Ascending aorta (tissue), 2 donors: ENCODE measurements at regions not wholly inside any gene's neighbourhood (a gene's known extent, or its start where the extent isn't known, plus 50 kb on each side); places are given as distances from the start of the nearest gene placed in this dataset.
A peak's percentile ranks its signal among the peaks of the same experiment; 100 is the strongest.

Experiments used
- DNase-seq, 2 donors: peaks; one replicate each; pipeline ENCODE4 v3.0.0-alpha.2; 2019; ENCODE audit warnings: low spot score in 2 of 2
- H3K27ac ChIP-seq, 2 donors: fragments of 200-600 bp; sonication (generic); one replicate each; pipeline ENCODE4 v1.5.1; 2016 to 2017; ENCODE audit warnings: mild to moderate bottlenecking in 1 of 2
- H3K27me3 ChIP-seq: fragments of 200-600 bp; sonication (generic); one replicate; pipeline ENCODE4 v1.5.1; 2017
- H3K36me3 ChIP-seq, 2 donors: fragments of 200-600 bp; sonication (generic); one replicate each; pipeline ENCODE4 v1.5.1; 2016
- H3K4me1 ChIP-seq, 2 donors: fragments of 200-600 bp; sonication (generic); one replicate each; pipeline ENCODE4 v1.5.1; 2016 to 2017; ENCODE audit warnings: mild to moderate bottlenecking in 1 of 2
- H3K4me3 ChIP-seq, 2 donors: fragments of 200-600 bp; sonication (generic); one replicate each; pipeline ENCODE4 v1.5.1; 2016 to 2017; ENCODE audit warnings: mild to moderate bottlenecking in 1 of 2
- H3K9me3 ChIP-seq, 2 donors: fragments of 200-600 bp; sonication (generic); one replicate each; pipeline ENCODE4 v1.5.1; 2016
- intact Hi-C: fragments of 100-400 bp; cut with DNase I; formaldehyde crosslinking; loops from one replicate; pipeline ENCODE4 v1.15.1; 2023
- TF ChIP-seq, protein P1 (sequence below), 3 experiments: fragments of 200-600 bp in 2 of 3; fragments of 450-650 bp in 1 of 3; sonication (generic) in 2 of 3; IDR thresholded peaks; one replicate each; pipeline ENCODE4 v1.5.1; 2016 to 2019; ENCODE audit warnings: antibody characterized with exemption in 3 of 3, mild to moderate bottlenecking in 1 of 3, moderate library complexity in 1 of 3

DNA sequence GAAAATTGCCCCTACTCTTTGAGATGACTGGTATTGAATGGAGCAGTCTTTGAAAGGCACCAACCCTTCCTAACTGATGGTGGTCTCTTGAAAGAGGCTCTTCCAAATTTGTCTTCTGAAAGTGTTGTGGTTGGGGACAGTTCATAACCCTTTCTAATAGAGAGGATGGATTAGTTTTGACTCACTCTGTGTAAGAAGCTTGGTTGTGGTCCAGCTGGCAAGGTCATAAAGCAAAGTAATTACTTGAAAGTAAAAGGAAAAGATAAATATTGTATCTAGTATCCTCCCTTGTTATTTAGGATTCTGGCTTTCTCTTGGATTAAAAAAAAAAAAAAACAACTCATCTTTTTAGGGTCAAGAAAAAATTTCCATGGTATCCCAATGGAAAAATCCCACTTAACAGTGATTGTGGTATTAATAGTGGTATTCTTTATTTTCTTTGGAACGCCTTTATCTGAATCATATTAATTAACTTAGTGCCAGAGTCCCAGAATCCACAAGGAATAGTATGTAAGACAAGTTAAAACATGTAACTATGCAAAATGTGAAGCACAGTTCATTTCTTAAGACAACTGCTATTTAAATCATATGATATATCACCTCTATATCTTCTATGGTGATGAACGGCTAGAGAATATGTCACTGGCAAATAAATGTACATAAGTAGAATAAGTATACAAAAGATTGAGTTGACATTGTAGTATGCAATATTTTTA is 469.3 kb upstream of the CDIN1 start:
- TF ChIP-seq, protein P1, sequence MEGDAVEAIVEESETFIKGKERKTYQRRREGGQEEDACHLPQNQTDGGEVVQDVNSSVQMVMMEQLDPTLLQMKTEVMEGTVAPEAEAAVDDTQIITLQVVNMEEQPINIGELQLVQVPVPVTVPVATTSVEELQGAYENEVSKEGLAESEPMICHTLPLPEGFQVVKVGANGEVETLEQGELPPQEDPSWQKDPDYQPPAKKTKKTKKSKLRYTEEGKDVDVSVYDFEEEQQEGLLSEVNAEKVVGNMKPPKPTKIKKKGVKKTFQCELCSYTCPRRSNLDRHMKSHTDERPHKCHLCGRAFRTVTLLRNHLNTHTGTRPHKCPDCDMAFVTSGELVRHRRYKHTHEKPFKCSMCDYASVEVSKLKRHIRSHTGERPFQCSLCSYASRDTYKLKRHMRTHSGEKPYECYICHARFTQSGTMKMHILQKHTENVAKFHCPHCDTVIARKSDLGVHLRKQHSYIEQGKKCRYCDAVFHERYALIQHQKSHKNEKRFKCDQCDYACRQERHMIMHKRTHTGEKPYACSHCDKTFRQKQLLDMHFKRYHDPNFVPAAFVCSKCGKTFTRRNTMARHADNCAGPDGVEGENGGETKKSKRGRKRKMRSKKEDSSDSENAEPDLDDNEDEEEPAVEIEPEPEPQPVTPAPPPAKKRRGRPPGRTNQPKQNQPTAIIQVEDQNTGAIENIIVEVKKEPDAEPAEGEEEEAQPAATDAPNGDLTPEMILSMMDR (IDR thresholded peaks at IDR 0.05), result no peak
- intact Hi-C loops, result no loop called here
- Histone ChIP-seq H3K9me3 (no peaks in the 10 kb centered on the region), H3K27ac (peak overlapping the region; percentile 28 to 53), H3K4me1 (peaks cover 0 to 10% of the 10 kb centered on the region in 2 donors), H3K27me3 (no peaks in the 10 kb centered on the region), H3K36me3 (no peaks in the 10 kb centered on the region), H3K4me3 (no peak overlapping the region)
- DNase-seq, result no peak

- no peak for DNase-seq
- Histone ChIP-seq H3K4me3 (no peak overlapping the region), H3K36me3 (no peaks in the 10 kb centered on the region), H3K4me1 (peaks cover 0 to 10% of the 10 kb centered on the region in 2 donors), H3K27ac (peak overlapping the region in 1 of 2 donors; percentile 53), H3K27me3 (no peaks in the 10 kb centered on the region), H3K9me3 (no peaks in the 10 kb centered on the region)
- TF ChIP-seq, protein P1 (IDR thresholded peaks at IDR 0.05), result no peak
- intact Hi-C loops, result no loop called here
Observed at GRCh38 chr15:36110659-36110993, 468.8 kb upstream of the CDIN1 start.

DNA sequence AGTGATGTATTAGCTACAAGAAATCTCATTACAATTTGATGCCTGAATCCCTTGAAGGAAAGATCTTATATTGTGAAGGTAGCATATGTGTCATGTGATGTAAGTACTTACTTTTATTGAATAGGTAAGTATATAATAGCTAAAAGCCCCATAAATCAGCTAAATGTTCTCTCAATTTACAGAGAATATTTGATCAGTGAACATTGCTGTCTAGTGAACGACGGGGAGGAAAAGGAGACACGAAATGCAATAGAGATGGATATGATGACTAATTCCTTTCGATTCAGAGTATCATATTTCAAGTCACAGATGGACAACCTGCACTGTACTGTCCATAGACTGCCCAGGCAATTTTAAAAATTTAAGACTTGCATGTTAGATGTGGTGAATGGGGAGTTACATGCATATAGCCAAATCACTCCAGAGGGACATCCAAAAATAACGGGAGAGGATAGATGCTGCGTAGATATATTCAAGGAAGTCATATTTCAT is 462.1 kb upstream of the CDIN1 start:
- H3K9me3 ChIP-seq, result no peaks in the 10 kb centered on the region
- DNase-seq, result no peak
- intact Hi-C loops, result no loop called here
- no peaks in the 10 kb centered on the region for H3K36me3 ChIP-seq
- TF ChIP-seq, protein P1 (IDR thresholded peaks at IDR 0.05), result no peak
- no peak overlapping the region for H3K27ac ChIP-seq
- H3K4me1 ChIP-seq, result no peaks in the 10 kb centered on the region
- no peak overlapping the region for H3K4me3 ChIP-seq
- H3K27me3 ChIP-seq, result no peaks in the 10 kb centered on the region

- no peaks in the 10 kb centered on the region for H3K36me3 ChIP-seq
- no peaks in the 10 kb centered on the region for H3K27me3 ChIP-seq
- H3K4me1 ChIP-seq, result no peaks in the 10 kb centered on the region
- no peak overlapping the region for H3K27ac ChIP-seq
- DNase-seq, result no peak
- H3K4me3 ChIP-seq, result no peak overlapping the region
- TF ChIP-seq, protein P1 (IDR thresholded peaks at IDR 0.05), result no peak
- intact Hi-C loops, result no loop called here
- H3K9me3 ChIP-seq, result no peaks in the 10 kb centered on the region
Observed at GRCh38 chr15:36126194-36126593, 453.2 kb upstream of the CDIN1 start.

DNA sequence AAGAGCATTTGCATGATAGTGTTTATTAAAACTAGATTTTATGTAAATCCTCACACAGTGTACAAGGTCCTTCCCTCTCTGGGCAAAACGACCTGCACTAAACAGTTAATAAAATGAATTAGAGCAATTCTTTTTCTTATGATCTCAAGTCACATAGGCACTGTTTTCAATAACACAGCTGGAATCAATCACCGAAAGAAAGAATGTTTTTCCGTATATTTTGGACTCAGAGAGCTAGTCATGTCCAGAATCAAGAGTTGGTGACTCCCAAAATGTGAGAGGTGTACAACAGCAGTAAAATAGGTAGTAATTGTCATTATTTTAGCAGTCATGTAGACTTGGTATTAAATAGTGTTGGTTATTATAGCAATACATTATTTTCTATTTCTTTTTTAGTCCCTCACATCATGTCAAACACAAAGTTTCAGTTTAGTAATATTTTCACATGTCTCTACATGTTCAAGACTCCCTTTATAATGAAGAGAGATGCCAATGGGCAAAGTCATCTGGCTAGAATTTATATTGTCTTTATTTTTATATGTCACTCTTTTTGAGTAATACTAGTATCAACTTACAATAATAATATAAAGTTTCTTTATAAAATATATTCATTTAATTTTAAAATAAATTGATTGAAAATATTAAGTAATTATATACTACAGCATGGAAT is 448.6 kb upstream of the CDIN1 start:
- no peaks in the 10 kb centered on the region for H3K9me3 ChIP-seq
- intact Hi-C loops, result no loop called here
- no peak overlapping the region for H3K27ac ChIP-seq
- H3K4me3 ChIP-seq, result no peak overlapping the region
- H3K27me3 ChIP-seq, result no peaks in the 10 kb centered on the region
- TF ChIP-seq, protein P1 (IDR thresholded peaks at IDR 0.05), result no peak
- H3K36me3 ChIP-seq, result no peaks in the 10 kb centered on the region
- no peaks in the 10 kb centered on the region for H3K4me1 ChIP-seq
- no peak for DNase-seq
